WTC11 (cell line): ENCODE measurements at regions not wholly inside any gene's neighbourhood (a gene's known extent, or its start where the extent isn't known, plus 50 kb on each side); places are given as distances from the start of the nearest gene placed in this dataset.
A peak's percentile ranks its signal among the peaks of the same experiment; 100 is the strongest.

Experiments
- ATAC-seq: fragments of 200-7000 bp; cut with Tn5 transposase; 2 replicates; pipeline ENCODE4 v1.10.0; 2021; ENCODE audit warnings: mild to moderate bottlenecking, moderate library complexity
- CTCF ChIA-PET: fragments of 300-600 bp; sonication (Branson Sonifier 250); formaldehyde crosslinking; loops from one replicate; lab custom pipeline; 2021; ENCODE audit warnings: antibody characterized with exemption; lab: Charles Lee
- POLR2A ChIA-PET: fragments of 350-600 bp; sonication (Branson Sonifier 250); formaldehyde crosslinking; loops from one replicate; lab custom pipeline; 2021; ENCODE audit warnings: antibody characterized with exemption; lab: Charles Lee
- DNase-seq: peaks from one replicate; pipeline ENCODE4 v3.0.0; 2021; ENCODE audit warnings: low spot score
- H3K27ac Mint-ChIP-seq: 2 replicates; pipeline ENCODE4 v1.8.0; 2021; ENCODE audit warnings: mixed read lengths
- H3K27me3 Mint-ChIP-seq: 2 replicates; pipeline ENCODE4 v1.8.0; 2021; ENCODE audit warnings: low read depth, mild to moderate bottlenecking, moderate library complexity, mixed read lengths
- H3K36me3 Mint-ChIP-seq: 2 replicates; pipeline ENCODE4 v1.8.0; 2021; ENCODE audit warnings: mixed read lengths
- H3K4me1 Mint-ChIP-seq: 2 replicates; pipeline ENCODE4 v1.8.0; 2022; ENCODE audit warnings: mixed read lengths
- H3K4me3 Mint-ChIP-seq: 2 replicates; pipeline ENCODE4 v1.8.0; 2021; ENCODE audit warnings: mild to moderate bottlenecking, moderate library complexity, mixed read lengths
- H3K9me3 Mint-ChIP-seq: 2 replicates; pipeline ENCODE4 v1.8.0; 2021; ENCODE audit warnings: mixed read lengths
- ARID4B ChIP-seq: sonication (generic); formaldehyde crosslinking; IDR thresholded peaks from 2 replicates; pipeline ENCODE4 v1.8.0; 2023; ENCODE audit warnings: missing genetic modification reagents, mild to moderate bottlenecking, borderline replicate concordance
- ESRRA ChIP-seq: sonication (generic); formaldehyde crosslinking; IDR thresholded peaks from 2 replicates; pipeline ENCODE4 v1.8.1; 2022; ENCODE audit warnings: mild to moderate bottlenecking, missing genetic modification reagents, borderline replicate concordance
- IRF1 ChIP-seq: sonication (generic); formaldehyde crosslinking; IDR thresholded peaks from 2 replicates; pipeline ENCODE4 v1.8.0; 2023; ENCODE audit warnings: missing genetic modification reagents
- NFYB ChIP-seq: sonication (generic); formaldehyde crosslinking; conservative IDR thresholded peaks from 2 replicates; pipeline ENCODE4 v1.8.0; 2022; ENCODE audit warnings: low read depth, missing genetic modification reagents
- NR2C2 ChIP-seq: sonication (generic); formaldehyde crosslinking; IDR thresholded peaks from 2 replicates; pipeline ENCODE4 v1.8.0; 2022; ENCODE audit warnings: mild to moderate bottlenecking, missing genetic modification reagents
- PREB ChIP-seq: sonication (generic); formaldehyde crosslinking; IDR thresholded peaks from 2 replicates; pipeline ENCODE4 v1.8.1; 2022; ENCODE audit warnings: mild to moderate bottlenecking, missing genetic modification reagents, moderate library complexity, borderline replicate concordance
- RELA ChIP-seq: sonication (generic); formaldehyde crosslinking; IDR thresholded peaks from 2 replicates; pipeline ENCODE4 v1.8.1; 2022; ENCODE audit warnings: missing genetic modification reagents, mild to moderate bottlenecking, borderline replicate concordance
- SP1 ChIP-seq: sonication (generic); formaldehyde crosslinking; conservative IDR thresholded peaks from 2 replicates; pipeline ENCODE4 v1.8.1; 2022; ENCODE audit warnings: missing genetic modification reagents
- TP53 ChIP-seq: sonication (generic); formaldehyde crosslinking; IDR thresholded peaks from 2 replicates; pipeline ENCODE4 v1.8.1; 2023; ENCODE audit warnings: mild to moderate bottlenecking, missing genetic modification reagents
- ZNF416 ChIP-seq: fragments of 250-450 bp; sonication (Bioruptor Pico); IDR thresholded peaks from 2 replicates; pipeline ENCODE4 v1.9.0; 2021; ENCODE audit warnings: mild to moderate bottlenecking, inconsistent platforms

GRCh38 chr10:36349445-36350078, 707.5 kb upstream of the FZD8 start:
- Mint-ChIP-seq H3K4me3 (no peak overlapping the region), H3K27me3 (no peaks in the 10 kb centered on the region; the same call in 1 of the 2 replicates), H3K27ac (no peak overlapping the region)
- CTCF ChIA-PET = no interaction called here
- TF ChIP-seq ARID4B (CRISPR knock-in tag) (no peak), ZNF416 (CRISPR knock-in tag) (no peak), ESRRA (CRISPR knock-in tag) (no peak)
- TF ChIP-seq, all 79 proteins: peak for 0
- H3K4me1 Mint-ChIP-seq = no peaks in the 10 kb centered on the region
- no peaks in the 10 kb centered on the region for H3K36me3 Mint-ChIP-seq
- POLR2A ChIA-PET = no interaction called here
- ATAC-seq = peak; percentile 55
- DNase-seq = no peak
- H3K9me3 Mint-ChIP-seq = no peaks in the 10 kb centered on the region

GRCh38 chr10:36345807-36346206, 703.7 kb upstream of the FZD8 start:
- no peaks in the 10 kb centered on the region for H3K36me3 Mint-ChIP-seq

GRCh38 chr10:36345175-36345533, 703.1 kb upstream of the FZD8 start:
- H3K9me3 Mint-ChIP-seq = no peaks in the 10 kb centered on the region
- H3K27me3 Mint-ChIP-seq = no peaks in the 10 kb centered on the region
- no peak for DNase-seq
- no peak overlapping the region for H3K27ac Mint-ChIP-seq
- TF ChIP-seq PREB (CRISPR knock-in tag) = no peak
- TF ChIP-seq RELA = no peak
- TF ChIP-seq IRF1 (CRISPR knock-in tag) = no peak
- no peak for TF ChIP-seq NFYB
- ChIA-PET POLR2A (no interaction called here), CTCF (no interaction called here)
- H3K36me3 Mint-ChIP-seq = no peaks in the 10 kb centered on the region
- H3K4me1 Mint-ChIP-seq = no peaks in the 10 kb centered on the region
- H3K4me3 Mint-ChIP-seq = no peak overlapping the region
- ATAC-seq = no peak

More at GRCh38 chr10:36345807-36346206, 703.7 kb upstream of the FZD8 start:
- Mint-ChIP-seq H3K27me3 (no peaks in the 10 kb centered on the region), H3K4me1 (no peaks in the 10 kb centered on the region), H3K9me3 (no peaks in the 10 kb centered on the region), H3K4me3 (no peak overlapping the region), H3K27ac (no peak overlapping the region)
- ChIA-PET POLR2A (no interaction called here), CTCF (no interaction called here)
- no peak for ATAC-seq
- TF ChIP-seq SP1 = no peak
- no peak for TF ChIP-seq TP53
- TF ChIP-seq IRF1 (CRISPR knock-in tag) = no peak
- no peak for TF ChIP-seq ESRRA (CRISPR knock-in tag)
- TF ChIP-seq NR2C2 (CRISPR knock-in tag) = no peak
- no peak for DNase-seq
